IMR-90 (cell line): ENCODE measurements at regions not wholly inside any gene's neighbourhood (a gene's known extent, or its start where the extent isn't known, plus 50 kb on each side); places are given as distances from the start of the nearest gene placed in this dataset.

Source experiments
- ATAC-seq: fragments of 200-7000 bp; cut with Tn5 transposase; 2 replicates; pipeline ENCODE4 v1.9.1; 2020; ENCODE audit warnings: low read depth, mild to moderate bottlenecking, moderate library complexity
- BruUV-seq: library from RNA; stranded (reverse); fragments of 400-500 nt; replicated peaks from 2 replicates; lab custom pipeline; 2021; lab: Mats Ljungman, UMichigan
- CTCF ChIA-PET: fragments of 300-600 bp; formaldehyde crosslinking; extraction: SDS; loops from one replicate; lab custom pipeline; 2021; ENCODE audit warnings: antibody characterized with exemption; lab: Yijun Ruan, JAX
- POLR2A ChIA-PET: fragments of 300-600 bp; sonication (Branson Sonifier 250); formaldehyde crosslinking; loops from one replicate; lab custom pipeline; 2022; ENCODE audit warnings: antibody characterized with exemption; ENCODE audit not compliant: unreplicated experiment; lab: Charles Lee
- DNase-seq: peaks from one replicate; pipeline ENCODE4 v3.0.0; 2013
- H2AFZ ChIP-seq: replicated peaks from 2 replicates; pipeline ENCODE3; 2013; ENCODE audit warnings: low read length, mild to moderate bottlenecking; ENCODE audit not compliant: poor library complexity
- H2AK5ac ChIP-seq: 2 replicates; pipeline ENCODE4 v1.6.1; 2013; ENCODE audit warnings: low read depth, low read length, inconsistent platforms
- H2AK9ac ChIP-seq: replicated peaks from 2 replicates; pipeline ENCODE3; 2013; ENCODE audit warnings: mild to moderate bottlenecking, low read depth, low read length, moderate library complexity; ENCODE audit not compliant: poor library complexity
- H2BK120ac ChIP-seq: 2 replicates; pipeline ENCODE4 v1.6.1; 2013; ENCODE audit warnings: low read depth, low read length, inconsistent platforms
- H2BK15ac ChIP-seq: 3 replicates; pipeline ENCODE4 v1.6.1; 2013; ENCODE audit warnings: low read depth, low read length, inconsistent platforms
- H2BK20ac ChIP-seq: 2 replicates; pipeline ENCODE4 v1.6.1; 2013; ENCODE audit warnings: low read depth, mild to moderate bottlenecking, inconsistent platforms, low read length, moderate library complexity
- H2BK5ac ChIP-seq: 2 replicates; pipeline ENCODE4 v1.6.1; 2013; ENCODE audit warnings: mild to moderate bottlenecking, low read depth, low read length, inconsistent platforms; ENCODE audit not compliant: poor library complexity, severe bottlenecking
- H3K14ac ChIP-seq: replicated peaks from 2 replicates; pipeline ENCODE4 v1.6.1; 2013; ENCODE audit warnings: low read depth, low read length, inconsistent platforms
- H3K18ac ChIP-seq: 2 replicates; pipeline ENCODE4 v1.6.1; 2013; ENCODE audit warnings: low read depth, low read length, control low read depth
- H3K23ac ChIP-seq: 2 replicates; pipeline ENCODE4 v1.6.1; 2013; ENCODE audit warnings: low read depth, low read length, inconsistent platforms
- H3K27ac ChIP-seq: 2 replicates; pipeline ENCODE4 v1.5.1; 2013; ENCODE audit warnings: mild to moderate bottlenecking, control low read depth, low read length; ENCODE audit not compliant: insufficient read depth
- H3K27me3 ChIP-seq: 2 replicates; pipeline ENCODE4 v1.6.1; 2013; ENCODE audit warnings: low read length; ENCODE audit not compliant: control insufficient read depth, insufficient read depth
- H3K36me3 ChIP-seq: 2 replicates; pipeline ENCODE4 v1.6.1; 2013; ENCODE audit warnings: low read length, mixed read lengths; ENCODE audit not compliant: control insufficient read depth, insufficient read depth
- H3K4ac ChIP-seq: 2 replicates; pipeline ENCODE4 v1.6.1; 2013; ENCODE audit warnings: low read depth, low read length, inconsistent platforms
- H3K4me1 ChIP-seq: 2 replicates; pipeline ENCODE4 v1.6.1; 2013; ENCODE audit warnings: low read length, mixed read lengths; ENCODE audit not compliant: control insufficient read depth, insufficient read depth
- H3K4me2 ChIP-seq: 2 replicates; pipeline ENCODE4 v1.6.1; 2013; ENCODE audit warnings: low read depth, mild to moderate bottlenecking, control low read depth, low read length, moderate library complexity
- H3K4me3 ChIP-seq: 2 replicates; pipeline ENCODE4 v1.5.1; 2013; ENCODE audit warnings: low read depth, mild to moderate bottlenecking, control low read depth, low read length, moderate library complexity; ENCODE audit not compliant: insufficient read depth
- H3K56ac ChIP-seq: 2 replicates; pipeline ENCODE4 v1.6.1; 2013; ENCODE audit warnings: low read length, inconsistent platforms; ENCODE audit not compliant: insufficient read depth; ENCODE audit errors: extremely low read depth
- H3K79me1 ChIP-seq, 2 experiments: 2 replicates each; pipeline ENCODE4 v1.6.1; 2013; ENCODE audit warnings: low read length in 2 of 2, inconsistent platforms in 1 of 2, low read depth in 1 of 2
- H3K9ac ChIP-seq: 2 replicates; pipeline ENCODE4 v1.6.1; 2013; ENCODE audit warnings: low read depth, low read length, control low read depth
- H3K9me1 ChIP-seq: 2 replicates; pipeline ENCODE4 v1.6.1; 2013; ENCODE audit warnings: low read length, inconsistent platforms; ENCODE audit not compliant: insufficient read depth
- H3K9me3 ChIP-seq: 2 replicates; pipeline ENCODE4 v1.6.1; 2013; ENCODE audit warnings: low read length; ENCODE audit not compliant: control insufficient read depth, insufficient read depth
- H4K20me1 ChIP-seq: 2 replicates; pipeline ENCODE4 v1.6.1; 2013; ENCODE audit warnings: low read length, inconsistent platforms; ENCODE audit not compliant: insufficient read depth
- H4K5ac ChIP-seq: 2 replicates; pipeline ENCODE4 v1.6.1; 2013; ENCODE audit warnings: mild to moderate bottlenecking, low read depth, low read length, control low read depth
- H4K8ac ChIP-seq, 2 experiments: 2 replicates each; pipeline ENCODE4 v1.6.1; 2013; ENCODE audit warnings: low read depth in 2 of 2, low read length in 2 of 2, control low read depth in 1 of 2, inconsistent platforms in 1 of 2
- H4K91ac ChIP-seq: 2 replicates; pipeline ENCODE4 v1.6.1; 2013; ENCODE audit warnings: low read depth, low read length, inconsistent platforms; ENCODE audit not compliant: insufficient read depth
- MAZ ChIP-seq: IDR thresholded peaks from 2 replicates; pipeline ENCODE4 v1.6.1; 2012; ENCODE audit warnings: low read depth, mild to moderate bottlenecking, low read length, improper control_type of control experiment, moderate library complexity, borderline replicate concordance
- MXI1 ChIP-seq: IDR thresholded peaks from 2 replicates; pipeline ENCODE4 v1.6.1; 2012; ENCODE audit warnings: low read depth, mild to moderate bottlenecking, low read length, moderate library complexity, borderline replicate concordance
- NFE2L2 ChIP-seq: fragments of 150-350 bp; IDR thresholded peaks from 2 replicates; pipeline ENCODE4 v1.6.1; 2016; ENCODE audit warnings: low read depth, mild to moderate bottlenecking, low read length
- POLR2A ChIP-seq: IDR thresholded peaks from 2 replicates; pipeline ENCODE4 v1.6.1; 2012; ENCODE audit warnings: mild to moderate bottlenecking, low read depth, low read length
- RCOR1 ChIP-seq: IDR thresholded peaks from 2 replicates; pipeline ENCODE4 v1.6.1; 2012; ENCODE audit warnings: mild to moderate bottlenecking, low read length, improper control_type of control experiment; ENCODE audit not compliant: insufficient replicate concordance
- RFX5 ChIP-seq: IDR thresholded peaks from 2 replicates; pipeline ENCODE4 v1.8.0; 2012; ENCODE audit warnings: low read depth, mild to moderate bottlenecking, low read length, moderate library complexity
- SMC3 ChIP-seq: fragments of 150-350 bp; IDR thresholded peaks from 2 replicates; pipeline ENCODE4 v1.6.1; 2016; ENCODE audit warnings: low read depth, mild to moderate bottlenecking, antibody characterized with exemption, low read length, moderate library complexity
- dilution Hi-C: fragments of 300-500 bp; cut with HindIII; formaldehyde crosslinking; loops from one replicate; pipeline ENCODE4 v1.14.3; 2018; ENCODE audit warnings: low sequenced_read_pairs; ENCODE audit not compliant: unreplicated experiment
- in situ Hi-C: fragments of 300-500 bp; cut with MboI; formaldehyde crosslinking; loops from 3 replicates; pipeline ENCODE4 v1.14.3; 2019; ENCODE audit warnings: low sequenced_read_pairs, inconsistent platforms, mixed read lengths
- intact Hi-C: fragments of 100-400 bp; cut with micrococcal nuclease; formaldehyde crosslinking; loops from 2 replicates; pipeline ENCODE4 v1.10.0; 2022
- TF ChIP-seq, protein P1 (sequence below): conservative IDR thresholded peaks from 2 replicates; pipeline ENCODE4 v1.5.1; 2012; ENCODE audit warnings: mild to moderate bottlenecking, low read depth, low read length, improper control_type of control experiment
- TF ChIP-seq, protein P2 (sequence below): fragments of 150-350 bp; IDR thresholded peaks from 2 replicates; pipeline ENCODE4 v1.6.1; 2017; ENCODE audit warnings: mild to moderate bottlenecking, antibody characterized with exemption, low read length, low read depth
- TF ChIP-seq, protein P3 (sequence below): fragments of 150-350 bp; IDR thresholded peaks from 2 replicates; pipeline ENCODE4 v1.6.1; 2016; ENCODE audit warnings: low read depth, mild to moderate bottlenecking, low read length, moderate library complexity, borderline replicate concordance

DNA sequence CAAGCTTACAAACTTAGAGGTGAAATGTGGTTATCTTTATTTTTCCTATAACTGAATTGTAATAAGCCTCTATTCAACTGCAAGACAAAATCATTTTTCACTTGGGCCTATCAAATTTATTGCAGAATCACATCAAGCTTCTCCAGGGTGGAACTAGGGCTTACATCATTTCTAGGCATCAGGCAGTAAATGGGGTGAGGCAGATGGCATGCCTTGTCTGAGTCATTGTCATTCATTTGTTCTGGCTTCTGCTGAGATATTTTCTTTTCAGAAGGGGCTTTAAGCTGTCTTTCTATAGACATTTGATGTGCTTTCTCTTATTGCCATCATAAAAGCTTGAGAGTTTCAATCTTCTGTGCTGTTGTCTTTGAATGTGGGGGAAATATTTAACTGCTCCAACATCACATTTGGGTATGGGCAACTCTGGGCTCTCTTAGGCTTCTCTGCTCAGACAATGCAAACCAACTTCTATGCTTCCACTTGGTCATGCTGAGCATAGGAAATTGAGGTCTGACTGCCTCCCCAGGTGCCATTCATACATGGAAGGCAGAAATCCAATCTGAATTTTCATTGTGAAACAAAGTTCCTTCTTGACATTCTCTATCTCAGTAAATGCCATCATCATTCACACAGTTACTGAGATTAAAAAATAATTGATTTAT, 225.8 kb upstream of the GIMD1 start:
- Histone ChIP-seq H3K4me3 (no peak overlapping the region), H2BK120ac (no peak overlapping the region), H4K20me1 (no peaks in the 10 kb centered on the region), H2AFZ (no peak overlapping the region), H4K8ac (no peak overlapping the region), H3K4me1 (no peaks in the 10 kb centered on the region), H3K36me3 (no peaks in the 10 kb centered on the region), H2AK9ac (no peak overlapping the region), H2BK20ac (no peak overlapping the region), H3K18ac (no peak overlapping the region), H2BK15ac (no peak overlapping the region), H4K5ac (no peak overlapping the region), H3K9me1 (no peaks in the 10 kb centered on the region), H2AK5ac (no peak overlapping the region), H3K14ac (no peak overlapping the region), H3K4me2 (no peak overlapping the region), H3K23ac (no peak overlapping the region), H3K27ac (no peak overlapping the region), H3K4ac (no peak overlapping the region), H3K56ac (no peak overlapping the region), H3K9me3 (no peaks in the 10 kb centered on the region), H3K79me1 (no peaks in the 10 kb centered on the region), H3K9ac (no peak overlapping the region), H4K91ac (no peak overlapping the region), H3K27me3 (no peaks in the 10 kb centered on the region), H2BK5ac (no peak overlapping the region)
- dilution Hi-C loops (no loop called here), intact Hi-C loops (no loop called here), in situ Hi-C loops (no loop called here)
- no peak for ATAC-seq
- BruUV-seq = no TSS peak
- TF ChIP-seq NFE2L2 = no peak
- no peak for TF ChIP-seq MXI1
- TF ChIP-seq RCOR1 = no peak
- TF ChIP-seq POLR2A = no peak
- TF ChIP-seq RFX5 = no peak
- TF ChIP-seq MAZ = no peak
- no peak for TF ChIP-seq SMC3
- TF ChIP-seq, protein P1, sequence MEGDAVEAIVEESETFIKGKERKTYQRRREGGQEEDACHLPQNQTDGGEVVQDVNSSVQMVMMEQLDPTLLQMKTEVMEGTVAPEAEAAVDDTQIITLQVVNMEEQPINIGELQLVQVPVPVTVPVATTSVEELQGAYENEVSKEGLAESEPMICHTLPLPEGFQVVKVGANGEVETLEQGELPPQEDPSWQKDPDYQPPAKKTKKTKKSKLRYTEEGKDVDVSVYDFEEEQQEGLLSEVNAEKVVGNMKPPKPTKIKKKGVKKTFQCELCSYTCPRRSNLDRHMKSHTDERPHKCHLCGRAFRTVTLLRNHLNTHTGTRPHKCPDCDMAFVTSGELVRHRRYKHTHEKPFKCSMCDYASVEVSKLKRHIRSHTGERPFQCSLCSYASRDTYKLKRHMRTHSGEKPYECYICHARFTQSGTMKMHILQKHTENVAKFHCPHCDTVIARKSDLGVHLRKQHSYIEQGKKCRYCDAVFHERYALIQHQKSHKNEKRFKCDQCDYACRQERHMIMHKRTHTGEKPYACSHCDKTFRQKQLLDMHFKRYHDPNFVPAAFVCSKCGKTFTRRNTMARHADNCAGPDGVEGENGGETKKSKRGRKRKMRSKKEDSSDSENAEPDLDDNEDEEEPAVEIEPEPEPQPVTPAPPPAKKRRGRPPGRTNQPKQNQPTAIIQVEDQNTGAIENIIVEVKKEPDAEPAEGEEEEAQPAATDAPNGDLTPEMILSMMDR = no peak
- TF ChIP-seq, protein P2, sequence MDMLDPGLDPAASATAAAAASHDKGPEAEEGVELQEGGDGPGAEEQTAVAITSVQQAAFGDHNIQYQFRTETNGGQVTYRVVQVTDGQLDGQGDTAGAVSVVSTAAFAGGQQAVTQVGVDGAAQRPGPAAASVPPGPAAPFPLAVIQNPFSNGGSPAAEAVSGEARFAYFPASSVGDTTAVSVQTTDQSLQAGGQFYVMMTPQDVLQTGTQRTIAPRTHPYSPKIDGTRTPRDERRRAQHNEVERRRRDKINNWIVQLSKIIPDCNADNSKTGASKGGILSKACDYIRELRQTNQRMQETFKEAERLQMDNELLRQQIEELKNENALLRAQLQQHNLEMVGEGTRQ = no peak
- TF ChIP-seq, protein P3, sequence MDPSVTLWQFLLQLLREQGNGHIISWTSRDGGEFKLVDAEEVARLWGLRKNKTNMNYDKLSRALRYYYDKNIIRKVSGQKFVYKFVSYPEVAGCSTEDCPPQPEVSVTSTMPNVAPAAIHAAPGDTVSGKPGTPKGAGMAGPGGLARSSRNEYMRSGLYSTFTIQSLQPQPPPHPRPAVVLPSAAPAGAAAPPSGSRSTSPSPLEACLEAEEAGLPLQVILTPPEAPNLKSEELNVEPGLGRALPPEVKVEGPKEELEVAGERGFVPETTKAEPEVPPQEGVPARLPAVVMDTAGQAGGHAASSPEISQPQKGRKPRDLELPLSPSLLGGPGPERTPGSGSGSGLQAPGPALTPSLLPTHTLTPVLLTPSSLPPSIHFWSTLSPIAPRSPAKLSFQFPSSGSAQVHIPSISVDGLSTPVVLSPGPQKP = no peak
- DNase-seq = no peak
- ChIA-PET POLR2A (no interaction called here), CTCF (no interaction called here)
